Cardiac muscle cell (in vitro differentiated cells and primary cell): ENCODE measurements at regions not wholly inside any gene's neighbourhood (a gene's known extent, or its start where the extent isn't known, plus 50 kb on each side); places are given as distances from the start of the nearest gene placed in this dataset.
"Not testable (repeated sequence)": the region's sequence is repeated elsewhere in the genome, so short reads cannot be mapped to it uniquely, and the experiment has no call there.

Experiments
- DNase-seq, 2 donors: peaks; one replicate each; pipeline versions ENCODE4 v3.0.0 to v3.0.0-alpha.2; 2010 to 2017; ENCODE audit warnings: low read depth in 1 of 2, low spot score in 1 of 2
- H3K27ac ChIP-seq: fragments of 200-600 bp; sonication (generic); 2 replicates; pipeline ENCODE4 v1.5.1; 2016
- H3K27me3 ChIP-seq: fragments of 200-600 bp; sonication (generic); 2 replicates; pipeline ENCODE4 v1.6.0; 2016; ENCODE audit warnings: control low read depth
- H3K36me3 ChIP-seq: fragments of 200-600 bp; sonication (generic); 2 replicates; pipeline ENCODE4 v1.5.1; 2016; ENCODE audit warnings: control low read depth
- H3K4me1 ChIP-seq: fragments of 200-600 bp; sonication (generic); 2 replicates; pipeline ENCODE4 v1.8.1; 2017; ENCODE audit warnings: low read depth, mild to moderate bottlenecking, mixed run types
- H3K4me3 ChIP-seq: fragments of 200-600 bp; sonication (generic); 2 replicates; pipeline ENCODE4 v1.5.1; 2016; ENCODE audit warnings: mild to moderate bottlenecking
- H3K9me3 ChIP-seq: fragments of 200-600 bp; sonication (generic); 2 replicates; pipeline ENCODE4 v1.5.1; 2017; ENCODE audit warnings: low read depth, mild to moderate bottlenecking, control low read depth
- TF ChIP-seq, protein P1 (sequence below): IDR thresholded peaks from 2 replicates; pipeline ENCODE4 v1.5.1; 2012; ENCODE audit warnings: low read depth, mild to moderate bottlenecking, low read length

DNA sequence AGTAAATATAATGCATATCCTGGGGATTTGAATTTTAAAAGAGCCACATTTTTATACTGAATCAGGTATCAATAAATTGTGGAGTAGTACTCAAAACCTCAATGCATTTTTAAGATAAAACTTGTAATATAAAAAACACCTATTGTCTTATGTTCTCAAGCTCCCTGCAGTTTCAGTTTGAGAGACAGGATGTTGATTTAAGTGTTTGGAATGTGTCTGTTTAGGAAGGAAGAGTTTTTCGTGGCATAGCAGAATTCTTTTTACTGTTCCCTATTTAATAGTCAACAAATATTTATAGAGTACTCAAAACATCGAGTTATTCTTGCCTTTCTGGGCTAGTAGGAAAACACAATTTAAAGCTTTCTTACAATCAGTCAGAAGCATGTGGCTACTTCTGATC lies 146.1 kb upstream of the BCHE start:
- TF ChIP-seq, protein P1, sequence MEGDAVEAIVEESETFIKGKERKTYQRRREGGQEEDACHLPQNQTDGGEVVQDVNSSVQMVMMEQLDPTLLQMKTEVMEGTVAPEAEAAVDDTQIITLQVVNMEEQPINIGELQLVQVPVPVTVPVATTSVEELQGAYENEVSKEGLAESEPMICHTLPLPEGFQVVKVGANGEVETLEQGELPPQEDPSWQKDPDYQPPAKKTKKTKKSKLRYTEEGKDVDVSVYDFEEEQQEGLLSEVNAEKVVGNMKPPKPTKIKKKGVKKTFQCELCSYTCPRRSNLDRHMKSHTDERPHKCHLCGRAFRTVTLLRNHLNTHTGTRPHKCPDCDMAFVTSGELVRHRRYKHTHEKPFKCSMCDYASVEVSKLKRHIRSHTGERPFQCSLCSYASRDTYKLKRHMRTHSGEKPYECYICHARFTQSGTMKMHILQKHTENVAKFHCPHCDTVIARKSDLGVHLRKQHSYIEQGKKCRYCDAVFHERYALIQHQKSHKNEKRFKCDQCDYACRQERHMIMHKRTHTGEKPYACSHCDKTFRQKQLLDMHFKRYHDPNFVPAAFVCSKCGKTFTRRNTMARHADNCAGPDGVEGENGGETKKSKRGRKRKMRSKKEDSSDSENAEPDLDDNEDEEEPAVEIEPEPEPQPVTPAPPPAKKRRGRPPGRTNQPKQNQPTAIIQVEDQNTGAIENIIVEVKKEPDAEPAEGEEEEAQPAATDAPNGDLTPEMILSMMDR, result no peak
- Histone ChIP-seq H3K4me1 (no peaks in the 10 kb centered on the region), H3K36me3 (no peaks in the 10 kb centered on the region), H3K27me3 (no peaks in the 10 kb centered on the region), H3K4me3 (no peak overlapping the region), H3K27ac (no peak overlapping the region), H3K9me3 (no peaks in the 10 kb centered on the region)
- no peak for DNase-seq

DNA sequence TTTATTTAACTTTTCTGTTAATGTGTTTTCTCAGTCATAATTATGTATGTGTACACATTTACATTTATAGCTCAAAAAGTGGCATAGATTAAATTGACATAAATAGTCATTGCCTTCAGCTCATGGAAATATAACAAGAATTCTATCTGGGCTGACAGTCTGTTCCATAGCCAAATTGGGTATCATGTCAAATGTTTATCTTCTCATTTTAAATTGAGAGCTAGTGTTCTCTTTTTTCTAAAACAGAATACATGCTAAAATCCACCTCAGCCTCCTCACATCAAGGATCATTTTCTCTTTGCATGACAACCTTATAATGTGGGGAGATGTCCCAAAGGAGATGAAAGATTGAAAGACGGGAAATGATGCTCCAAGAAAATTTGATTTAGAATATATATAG lies 144.1 kb upstream of the BCHE start:
- Histone ChIP-seq H3K27ac (no peak overlapping the region), H3K9me3 (no peaks in the 10 kb centered on the region), H3K4me1 (no peaks in the 10 kb centered on the region), H3K4me3 (no peak overlapping the region), H3K27me3 (no peaks in the 10 kb centered on the region), H3K36me3 (no peaks in the 10 kb centered on the region)
- TF ChIP-seq, protein P1, result no peak
- no peak for DNase-seq

DNA sequence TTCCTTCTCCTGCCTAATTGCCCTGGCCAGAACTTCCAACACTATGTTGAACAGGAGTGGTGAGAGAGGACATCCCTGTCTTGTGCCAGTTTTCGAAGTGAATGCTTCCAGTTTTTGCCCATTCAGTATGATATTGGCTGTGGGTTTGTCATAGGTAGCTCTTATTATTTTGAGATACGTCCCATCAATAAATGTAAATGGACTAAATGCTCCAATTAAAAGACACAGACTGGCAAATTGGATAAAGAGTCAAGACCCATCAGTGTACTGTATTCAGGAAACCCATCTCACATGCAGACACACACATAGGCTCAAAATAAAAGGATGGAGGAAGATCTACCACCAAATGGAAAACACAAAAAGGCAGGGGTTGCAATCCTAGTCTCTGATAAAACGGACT lies 123.6 kb upstream of the BCHE start:
- not testable (repeated sequence) for H3K36me3 ChIP-seq, H3K27ac ChIP-seq, H3K27me3 ChIP-seq, H3K9me3 ChIP-seq, H3K4me1 ChIP-seq, DNase-seq, H3K4me3 ChIP-seq

DNA sequence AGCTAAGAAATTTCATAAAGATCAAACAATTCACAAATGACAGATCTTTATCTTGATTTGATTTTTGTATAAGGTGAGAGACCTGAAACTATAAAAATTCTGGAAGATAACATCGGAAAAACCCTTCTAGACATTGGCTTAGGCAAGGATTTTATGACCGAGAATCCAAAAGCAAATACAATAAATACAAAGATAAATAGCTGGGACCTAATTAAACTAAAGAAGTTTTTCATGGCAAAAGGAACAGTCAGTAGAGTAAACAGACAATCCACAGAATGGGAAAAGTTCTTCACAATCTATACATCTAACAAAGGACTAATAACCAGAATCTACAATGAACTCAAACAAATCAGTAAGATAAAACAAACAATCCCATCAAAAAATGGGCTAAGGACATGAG lies 116.9 kb upstream of the BCHE start:
- H3K9me3 ChIP-seq, result no peaks in the 10 kb centered on the region
- H3K4me1 ChIP-seq, result no peaks in the 10 kb centered on the region
- no peak overlapping the region for H3K27ac ChIP-seq
- H3K4me3 ChIP-seq, result no peak overlapping the region
- no peaks in the 10 kb centered on the region for H3K36me3 ChIP-seq
- TF ChIP-seq, protein P1, result no peak
- DNase-seq, result no peak
- no peaks in the 10 kb centered on the region for H3K27me3 ChIP-seq

DNA sequence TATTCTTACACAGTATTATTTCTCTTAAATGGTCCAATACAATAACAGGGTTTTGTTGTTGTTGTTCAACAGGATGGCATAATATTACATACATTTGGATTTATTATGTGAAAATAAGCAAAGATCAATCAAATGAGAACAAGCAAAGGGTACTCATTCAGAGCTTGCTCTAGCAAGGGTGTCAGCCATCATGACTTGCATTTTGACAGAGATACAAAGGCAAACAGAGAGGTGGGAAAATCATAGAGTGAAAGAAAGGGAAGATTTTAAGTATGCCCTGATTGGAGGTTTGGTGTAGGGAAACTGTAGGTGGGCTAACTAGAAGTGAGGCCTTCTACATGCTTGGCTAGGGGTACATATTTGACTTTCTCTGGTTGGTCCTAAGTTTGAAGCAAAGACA lies 109.1 kb upstream of the BCHE start:
- no peaks in the 10 kb centered on the region for H3K27me3 ChIP-seq
- TF ChIP-seq, protein P1, result no peak

DNA sequence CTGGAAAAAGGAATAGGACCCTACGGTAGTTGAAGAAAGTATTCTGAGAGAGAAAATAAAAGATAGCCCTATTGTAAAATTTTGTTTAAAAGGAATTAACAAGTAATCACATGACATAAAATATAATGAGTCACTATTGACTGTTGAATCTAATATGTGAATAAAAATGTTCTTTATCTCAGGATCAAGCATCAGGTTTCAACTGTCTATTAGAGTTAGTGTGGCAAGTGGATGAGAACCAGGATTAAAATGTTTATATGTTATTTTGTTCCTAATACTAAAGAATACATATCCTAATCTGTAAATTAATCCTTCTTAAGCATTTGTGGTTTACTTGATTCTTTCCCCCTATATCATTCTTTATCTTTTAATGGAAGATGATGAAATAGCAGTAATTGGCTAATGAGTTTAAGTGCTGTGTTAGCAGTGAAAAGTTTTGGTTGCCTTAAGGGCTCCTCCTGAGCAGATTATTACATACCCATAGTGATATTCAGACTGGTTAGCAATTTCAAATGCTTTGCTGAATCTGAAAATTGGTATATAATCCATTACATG lies 101.8 kb upstream of the BCHE start:
- no peak overlapping the region for H3K4me3 ChIP-seq
- H3K27me3 ChIP-seq, result no peaks in the 10 kb centered on the region
- DNase-seq, result no peak
- H3K9me3 ChIP-seq, result no peaks in the 10 kb centered on the region
- H3K4me1 ChIP-seq, result no peaks in the 10 kb centered on the region
- TF ChIP-seq, protein P1, result no peak
- no peaks in the 10 kb centered on the region for H3K36me3 ChIP-seq
- no peak overlapping the region for H3K27ac ChIP-seq

More for the DNA sequence above, 109.1 kb upstream of the BCHE start:
- no peak overlapping the region for H3K4me3 ChIP-seq
- no peak overlapping the region for H3K27ac ChIP-seq
- no peaks in the 10 kb centered on the region for H3K4me1 ChIP-seq
- no peaks in the 10 kb centered on the region for H3K36me3 ChIP-seq
- H3K9me3 ChIP-seq, result no peaks in the 10 kb centered on the region
- DNase-seq, result no peak

DNA sequence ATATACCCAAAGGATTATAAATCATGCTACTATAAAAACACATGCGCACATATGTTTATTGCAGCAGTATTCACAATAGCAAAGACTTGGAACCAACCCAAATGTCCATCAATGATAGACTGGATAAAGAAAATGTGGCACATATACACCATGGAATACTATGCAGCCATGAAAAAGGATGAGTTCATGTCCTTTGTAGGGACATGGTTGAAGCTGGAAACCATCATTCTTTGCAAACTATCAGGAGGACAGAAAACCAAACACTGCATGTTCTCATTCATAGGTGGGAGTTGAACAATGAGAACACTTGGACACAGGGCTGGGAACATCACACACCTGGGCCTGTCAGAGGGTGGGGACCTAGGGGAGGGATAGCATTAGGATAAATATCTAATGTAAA lies 98.9 kb upstream of the BCHE start:
- not testable (repeated sequence) for H3K36me3 ChIP-seq, H3K27me3 ChIP-seq, H3K27ac ChIP-seq, H3K4me1 ChIP-seq, DNase-seq, H3K9me3 ChIP-seq, H3K4me3 ChIP-seq

DNA sequence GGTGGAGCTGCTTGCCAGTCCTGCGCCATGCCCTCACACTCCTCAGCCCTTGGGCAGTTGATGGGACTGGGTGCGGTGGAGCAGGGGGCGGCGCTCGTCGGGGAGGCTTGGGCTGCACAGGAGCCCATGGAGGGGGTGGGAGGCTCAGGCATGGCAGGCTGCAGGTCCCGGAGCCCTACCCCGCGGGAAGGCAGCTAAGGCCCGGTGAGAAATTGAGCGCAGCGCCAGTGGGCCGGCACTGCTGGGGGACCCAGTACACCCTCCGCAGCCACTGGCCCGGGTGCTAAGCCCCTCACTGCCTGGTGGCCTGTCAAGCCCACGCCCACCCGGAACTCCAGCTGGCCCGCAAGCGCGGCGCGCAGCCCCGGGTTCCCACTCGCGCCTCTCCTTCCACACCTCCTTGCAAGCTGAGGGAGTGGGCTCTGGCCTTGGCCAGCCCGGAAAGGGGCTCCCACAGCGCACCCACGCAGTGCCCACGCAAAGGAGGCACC lies 87.1 kb upstream of the BCHE start:
- DNase-seq, H3K9me3 ChIP-seq, H3K4me3 ChIP-seq, H3K4me1 ChIP-seq, H3K27me3 ChIP-seq, H3K36me3 ChIP-seq, H3K27ac ChIP-seq: not testable (repeated sequence)
